ENCODE measurements at regions not wholly inside any gene's neighbourhood (a gene's known extent, or its start where the extent isn't known, plus 50 kb on each side); places are given as distances from the start of the nearest gene placed in this dataset.

DNA sequence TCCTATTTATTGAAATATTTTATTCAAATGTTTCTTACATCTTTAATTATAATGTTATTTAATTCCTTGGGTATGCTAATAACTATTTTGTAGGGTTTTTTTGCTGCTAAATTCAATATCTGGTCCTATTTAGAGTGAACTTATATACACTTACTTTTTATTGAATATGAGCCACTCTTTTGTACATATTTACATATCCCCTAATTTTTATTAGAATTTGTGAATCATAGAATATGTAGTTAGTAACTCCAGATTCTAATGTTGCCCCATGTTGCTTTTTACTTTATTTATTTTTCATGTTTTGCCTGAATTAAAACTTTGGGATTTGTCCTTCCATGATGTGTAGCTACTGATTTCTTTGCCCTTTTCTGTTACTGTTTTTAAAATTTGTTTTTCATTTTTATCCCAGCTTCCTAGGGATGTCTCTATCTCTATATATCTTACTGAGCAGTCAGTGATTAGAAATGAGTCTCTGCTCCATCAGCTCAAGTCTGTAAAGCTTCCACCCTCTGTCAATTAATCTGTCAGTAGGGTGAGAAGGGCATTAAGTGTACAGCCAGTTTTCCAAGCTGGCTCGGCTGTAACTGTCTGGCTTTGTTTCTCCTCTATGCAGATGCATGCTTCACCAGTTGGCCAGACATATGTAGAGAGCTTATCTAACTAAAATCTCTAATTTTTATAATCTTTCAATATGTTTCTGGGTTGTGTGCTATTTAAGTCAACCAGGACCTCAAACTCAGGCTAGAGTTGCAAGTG, 256.9 kb downstream of the CDH19 start:
- TF ChIP-seq, protein P1, sequence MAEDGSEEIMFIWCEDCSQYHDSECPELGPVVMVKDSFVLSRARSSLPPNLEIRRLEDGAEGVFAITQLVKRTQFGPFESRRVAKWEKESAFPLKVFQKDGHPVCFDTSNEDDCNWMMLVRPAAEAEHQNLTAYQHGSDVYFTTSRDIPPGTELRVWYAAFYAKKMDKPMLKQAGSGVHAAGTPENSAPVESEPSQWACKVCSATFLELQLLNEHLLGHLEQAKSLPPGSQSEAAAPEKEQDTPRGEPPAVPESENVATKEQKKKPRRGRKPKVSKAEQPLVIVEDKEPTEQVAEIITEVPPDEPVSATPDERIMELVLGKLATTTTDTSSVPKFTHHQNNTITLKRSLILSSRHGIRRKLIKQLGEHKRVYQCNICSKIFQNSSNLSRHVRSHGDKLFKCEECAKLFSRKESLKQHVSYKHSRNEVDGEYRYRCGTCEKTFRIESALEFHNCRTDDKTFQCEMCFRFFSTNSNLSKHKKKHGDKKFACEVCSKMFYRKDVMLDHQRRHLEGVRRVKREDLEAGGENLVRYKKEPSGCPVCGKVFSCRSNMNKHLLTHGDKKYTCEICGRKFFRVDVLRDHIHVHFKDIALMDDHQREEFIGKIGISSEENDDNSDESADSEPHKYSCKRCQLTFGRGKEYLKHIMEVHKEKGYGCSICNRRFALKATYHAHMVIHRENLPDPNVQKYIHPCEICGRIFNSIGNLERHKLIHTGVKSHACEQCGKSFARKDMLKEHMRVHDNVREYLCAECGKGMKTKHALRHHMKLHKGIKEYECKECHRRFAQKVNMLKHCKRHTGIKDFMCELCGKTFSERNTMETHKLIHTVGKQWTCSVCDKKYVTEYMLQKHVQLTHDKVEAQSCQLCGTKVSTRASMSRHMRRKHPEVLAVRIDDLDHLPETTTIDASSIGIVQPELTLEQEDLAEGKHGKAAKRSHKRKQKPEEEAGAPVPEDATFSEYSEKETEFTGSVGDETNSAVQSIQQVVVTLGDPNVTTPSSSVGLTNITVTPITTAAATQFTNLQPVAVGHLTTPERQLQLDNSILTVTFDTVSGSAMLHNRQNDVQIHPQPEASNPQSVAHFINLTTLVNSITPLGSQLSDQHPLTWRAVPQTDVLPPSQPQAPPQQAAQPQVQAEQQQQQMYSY (CRISPR knock-in tag; IDR thresholded peaks at IDR 0.05), result no peak
- TF ChIP-seq BACH1 (IDR thresholded peaks at IDR 0.05; ENCODE audit: borderline replicate concordance) (no peak), KDM1A (IDR thresholded peaks at IDR 0.05; ENCODE audit: borderline replicate concordance) (no peak), FOS (IDR thresholded peaks at IDR 0.05; ENCODE audit: borderline replicate concordance, extremely low read depth, insufficient read length) (no peak), POLR2A (IDR thresholded peaks at IDR 0.05; ENCODE audit: low read depth, low read length) (no peak)
- TF ChIP-seq, protein P2, sequence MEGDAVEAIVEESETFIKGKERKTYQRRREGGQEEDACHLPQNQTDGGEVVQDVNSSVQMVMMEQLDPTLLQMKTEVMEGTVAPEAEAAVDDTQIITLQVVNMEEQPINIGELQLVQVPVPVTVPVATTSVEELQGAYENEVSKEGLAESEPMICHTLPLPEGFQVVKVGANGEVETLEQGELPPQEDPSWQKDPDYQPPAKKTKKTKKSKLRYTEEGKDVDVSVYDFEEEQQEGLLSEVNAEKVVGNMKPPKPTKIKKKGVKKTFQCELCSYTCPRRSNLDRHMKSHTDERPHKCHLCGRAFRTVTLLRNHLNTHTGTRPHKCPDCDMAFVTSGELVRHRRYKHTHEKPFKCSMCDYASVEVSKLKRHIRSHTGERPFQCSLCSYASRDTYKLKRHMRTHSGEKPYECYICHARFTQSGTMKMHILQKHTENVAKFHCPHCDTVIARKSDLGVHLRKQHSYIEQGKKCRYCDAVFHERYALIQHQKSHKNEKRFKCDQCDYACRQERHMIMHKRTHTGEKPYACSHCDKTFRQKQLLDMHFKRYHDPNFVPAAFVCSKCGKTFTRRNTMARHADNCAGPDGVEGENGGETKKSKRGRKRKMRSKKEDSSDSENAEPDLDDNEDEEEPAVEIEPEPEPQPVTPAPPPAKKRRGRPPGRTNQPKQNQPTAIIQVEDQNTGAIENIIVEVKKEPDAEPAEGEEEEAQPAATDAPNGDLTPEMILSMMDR (IDR thresholded peaks at IDR 0.05 in 2 of 3, conservative IDR thresholded peaks at IDR 0.05 in 1 of 3; ENCODE audit: control insufficient read depth in 2 of 3, extremely low read depth in 1 of 3, insufficient read depth in 1 of 3, low read depth in 3 of 3, low read length in 3 of 3), result no peak
